ENCODE measurements at regions not wholly inside any gene's neighbourhood (a gene's known extent, or its start where the extent isn't known, plus 50 kb on each side); places are given as distances from the start of the nearest gene placed in this dataset.

GRCh38 chr18:76730901-76731300 is 91.5 kb upstream of the ZNF236 start:
- TF ChIP-seq CTCF (IDR thresholded peaks at IDR 0.05) (no peak), EZH2 (IDR thresholded peaks at IDR 0.05) (no peak)

Data from neural progenitor cell (in vitro differentiated cells).